ENCODE measurements at regions not wholly inside any gene's neighbourhood (a gene's known extent, or its start where the extent isn't known, plus 50 kb on each side); places are given as distances from the start of the nearest gene placed in this dataset.
A peak's percentile ranks its signal among the peaks of the same experiment; 100 is the strongest.

GRCh38 chr15:93866476-93866875 lies 364.9 kb upstream of the MCTP2 start:
- Mint-ChIP-seq H3K4me1 (ENCODE audit: low read depth) (peaks cover 3% of the 10 kb centered on the region), H3K27me3 (peaks cover 23% of the 10 kb centered on the region), H3K27ac (no peak overlapping the region), H3K36me3 (ENCODE audit: low read depth) (no peaks in the 10 kb centered on the region), H3K9me3 (no peaks in the 10 kb centered on the region), H3K4me3 (no peak overlapping the region)
- DNase-seq (no peak), ATAC-seq (no peak)
- intact Hi-C loops (cut with micrococcal nuclease): no loop called here
- ChIA-PET CTCF (interaction anchor here (0.5 kb wide), 1 partner anchor 57 kb away, joined by 3 read pairs; no protein-coding TSS in a partner anchor), POLR2A (no interaction called here)
- TF ChIP-seq CTCF (IDR thresholded peaks at IDR 0.05): no peak

- Mint-ChIP-seq H3K36me3 (ENCODE audit: low read depth) (no peaks in the 10 kb centered on the region), H3K4me1 (ENCODE audit: low read depth) (peaks cover 11% of the 10 kb centered on the region), H3K27me3 (peaks cover 25% of the 10 kb centered on the region), H3K9me3 (no peaks in the 10 kb centered on the region), H3K27ac (no peak overlapping the region), H3K4me3 (no peak overlapping the region)
- DNase-seq: no peak
- intact Hi-C loops (cut with micrococcal nuclease): no loop called here
- no peak for ATAC-seq
- POLR2A ChIA-PET: no interaction called here
- CTCF ChIA-PET: no interaction called here
- TF ChIP-seq CTCF (IDR thresholded peaks at IDR 0.05): no peak
These were observed 365.8 kb upstream of the MCTP2 start for GRCh38 chr15:93865586-93865985.

GRCh38 chr15:93862791-93863190 lies 368.6 kb upstream of the MCTP2 start:
- ATAC-seq: no peak
- no peaks in the 10 kb centered on the region for H3K9me3 Mint-ChIP-seq
- H3K4me3 Mint-ChIP-seq: no peak overlapping the region
- ChIA-PET POLR2A (no interaction called here), CTCF (no interaction called here)
- no peaks in the 10 kb centered on the region for H3K36me3 Mint-ChIP-seq (ENCODE audit: low read depth)
- H3K27ac Mint-ChIP-seq: no peak overlapping the region
- DNase-seq: no peak
- H3K4me1 Mint-ChIP-seq (ENCODE audit: low read depth): peaks cover 12% of the 10 kb centered on the region
- peaks cover 24% of the 10 kb centered on the region for H3K27me3 Mint-ChIP-seq
- intact Hi-C loops (cut with micrococcal nuclease): no loop called here
- no peak for TF ChIP-seq CTCF (IDR thresholded peaks at IDR 0.05)

GRCh38 chr15:93861956-93862741 lies 369.2 kb upstream of the MCTP2 start:
- DNase-seq: no peak
- intact Hi-C loops (cut with micrococcal nuclease): no loop called here
- H3K27me3 Mint-ChIP-seq: peaks cover 24% of the 10 kb centered on the region
- TF ChIP-seq CTCF (IDR thresholded peaks at IDR 0.05): no peak
- H3K4me3 Mint-ChIP-seq: no peak overlapping the region
- no peak for ATAC-seq
- H3K9me3 Mint-ChIP-seq: no peaks in the 10 kb centered on the region
- no peaks in the 10 kb centered on the region for H3K36me3 Mint-ChIP-seq (ENCODE audit: low read depth)
- no peak overlapping the region for H3K27ac Mint-ChIP-seq
- ChIA-PET POLR2A (no interaction called here), CTCF (no interaction called here)
- H3K4me1 Mint-ChIP-seq (ENCODE audit: low read depth): peaks cover 12% of the 10 kb centered on the region

GRCh38 chr15:93861413-93861812 lies 369.9 kb upstream of the MCTP2 start:
- peaks cover 24% of the 10 kb centered on the region for H3K27me3 Mint-ChIP-seq
- ChIA-PET CTCF (no interaction called here), POLR2A (no interaction called here)
- no peak for TF ChIP-seq CTCF (IDR thresholded peaks at IDR 0.05)
- ATAC-seq (peak; percentile 49), DNase-seq (peak; percentile 5)
- intact Hi-C loops (cut with micrococcal nuclease): no loop called here
- no peaks in the 10 kb centered on the region for H3K9me3 Mint-ChIP-seq
- H3K36me3 Mint-ChIP-seq (ENCODE audit: low read depth): no peaks in the 10 kb centered on the region
- H3K27ac Mint-ChIP-seq: no peak overlapping the region
- peaks cover 12% of the 10 kb centered on the region for H3K4me1 Mint-ChIP-seq (ENCODE audit: low read depth)
- H3K4me3 Mint-ChIP-seq: no peak overlapping the region
